ENCODE measurements at regions not wholly inside any gene's neighbourhood (a gene's known extent, or its start where the extent isn't known, plus 50 kb on each side); places are given as distances from the start of the nearest gene placed in this dataset.
A peak's percentile ranks its signal among the peaks of the same experiment; 100 is the strongest.

DNA sequence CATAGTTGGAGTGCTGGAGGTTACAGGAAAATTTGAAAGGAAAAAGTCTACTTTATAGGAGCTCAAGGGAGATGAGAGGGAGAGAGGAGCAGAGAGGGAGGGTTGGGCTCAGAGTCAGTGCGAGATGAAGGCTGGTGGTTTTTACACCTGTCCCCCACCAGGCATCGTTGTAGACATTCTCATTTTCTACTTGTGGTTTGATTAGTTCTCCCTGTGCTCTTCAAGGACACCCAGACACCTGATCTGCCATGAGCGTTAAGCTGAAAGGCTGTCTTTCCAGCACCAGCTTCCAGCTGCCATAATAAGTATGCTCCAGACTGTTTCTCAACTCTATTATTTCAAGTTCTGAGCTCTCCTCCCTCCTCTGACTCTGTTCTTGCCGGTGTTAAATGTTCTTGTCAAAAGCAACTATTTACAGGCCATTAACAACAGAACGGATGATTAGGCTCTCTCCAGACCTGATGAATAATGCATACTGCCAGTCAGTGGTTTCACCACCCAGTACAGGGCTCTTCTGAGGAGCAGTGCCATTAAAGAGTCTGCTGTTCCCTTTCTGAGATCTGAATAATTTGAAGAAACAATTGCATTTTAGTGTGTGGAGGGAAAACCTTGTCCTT, 514.6 kb upstream of the MCTP2 start:
- Histone ChIP-seq H3K9me3 (replicated peaks; ENCODE audit: control insufficient read depth, low read depth, low read length) (no peaks in the 10 kb centered on the region), H3K36me3 (ENCODE audit: control insufficient read depth, insufficient read depth, low read length) (no peaks in the 10 kb centered on the region), H3K4me3 (ENCODE audit: low read length) (no peak overlapping the region), H3K27me3 (ENCODE audit: control insufficient read depth, insufficient read depth, low read length) (no peaks in the 10 kb centered on the region), H3K27ac (ENCODE audit: low read length) (no peak overlapping the region), H3K4me1 (ENCODE audit: control insufficient read depth, insufficient read depth, low read length) (no peaks in the 10 kb centered on the region)
- DNase-seq = no peak
- WGBS (ENCODE audit: insufficient coverage) = 64% methylated on average over 2 of the region's 5 CpGs

- WGBS (ENCODE audit: insufficient coverage) = 80% methylated on average over 1 of the region's 1 CpG
- Histone ChIP-seq H3K4me1 (ENCODE audit: control insufficient read depth, insufficient read depth, low read length) (peaks cover 13% of the 10 kb centered on the region), H3K4me3 (ENCODE audit: low read length) (no peak overlapping the region)
Measured at GRCh38 chr15:93709708-93710107, 521.7 kb upstream of the MCTP2 start.

DNA sequence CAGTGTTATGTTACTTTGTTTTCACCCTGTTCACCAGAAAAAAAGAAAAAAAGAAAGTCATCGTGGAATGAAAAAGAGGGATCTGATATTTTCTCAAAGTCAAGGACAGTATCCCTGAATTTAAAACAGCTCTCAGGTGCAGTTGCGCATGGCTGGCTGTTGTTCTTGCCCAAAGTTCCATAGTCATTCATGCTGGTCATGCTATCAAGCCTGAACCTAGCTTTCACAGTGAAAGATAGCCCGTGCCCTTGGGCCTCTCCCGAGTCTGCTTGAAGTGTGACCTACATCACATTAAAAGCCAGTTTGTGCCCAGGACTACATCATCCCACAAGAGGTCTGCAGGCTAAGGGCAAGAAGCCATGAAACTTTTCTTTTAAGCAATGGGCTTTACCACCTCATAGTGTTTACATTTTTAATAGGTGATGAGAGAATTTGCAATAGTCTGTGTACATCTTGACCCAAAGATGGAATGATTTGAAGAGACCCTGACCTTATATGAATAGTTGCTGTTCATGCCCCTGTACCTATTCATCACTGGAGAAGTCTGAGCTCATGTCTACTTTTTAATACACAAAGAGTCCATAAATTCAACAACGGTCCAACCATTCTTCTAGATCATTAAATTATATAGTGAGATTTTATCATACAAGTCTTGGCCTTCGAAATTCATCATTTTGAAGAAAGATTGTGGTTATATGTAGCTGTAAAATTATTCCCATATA, 522.5 kb upstream of the MCTP2 start:
- peaks cover 13% of the 10 kb centered on the region for H3K4me1 ChIP-seq (ENCODE audit: control insufficient read depth, insufficient read depth, low read length)
- H3K27me3 ChIP-seq (ENCODE audit: control insufficient read depth, insufficient read depth, low read length) = no peaks in the 10 kb centered on the region
- WGBS (ENCODE audit: insufficient coverage) = 80% methylated on average over 2 of the region's 6 CpGs
- H3K36me3 ChIP-seq (ENCODE audit: control insufficient read depth, insufficient read depth, low read length) = no peaks in the 10 kb centered on the region
- no peak for DNase-seq
- no peaks in the 10 kb centered on the region for H3K9me3 ChIP-seq (replicated peaks; ENCODE audit: control insufficient read depth, low read depth, low read length)
- H3K4me3 ChIP-seq (ENCODE audit: low read length) = no peak overlapping the region
- no peak overlapping the region for H3K27ac ChIP-seq (ENCODE audit: low read length)

More at GRCh38 chr15:93709708-93710107, 521.7 kb upstream of the MCTP2 start:
- Histone ChIP-seq H3K36me3 (ENCODE audit: control insufficient read depth, insufficient read depth, low read length) (no peaks in the 10 kb centered on the region), H3K27me3 (ENCODE audit: control insufficient read depth, insufficient read depth, low read length) (no peaks in the 10 kb centered on the region), H3K27ac (ENCODE audit: low read length) (no peak overlapping the region), H3K9me3 (replicated peaks; ENCODE audit: control insufficient read depth, low read depth, low read length) (no peaks in the 10 kb centered on the region)
- DNase-seq = no peak

GRCh38 chr15:93707751-93708150, 523.6 kb upstream of the MCTP2 start:
- WGBS (ENCODE audit: insufficient coverage) = no CpG with 5 or more reads among the region's 5 CpGs
- Histone ChIP-seq H3K4me3 (ENCODE audit: low read length) (no peak overlapping the region), H3K27ac (ENCODE audit: low read length) (peak overlapping the region; percentile 48), H3K36me3 (ENCODE audit: control insufficient read depth, insufficient read depth, low read length) (no peaks in the 10 kb centered on the region), H3K4me1 (ENCODE audit: control insufficient read depth, insufficient read depth, low read length) (peaks cover 13% of the 10 kb centered on the region), H3K27me3 (ENCODE audit: control insufficient read depth, insufficient read depth, low read length) (no peaks in the 10 kb centered on the region), H3K9me3 (replicated peaks; ENCODE audit: control insufficient read depth, low read depth, low read length) (no peaks in the 10 kb centered on the region)
- peak; percentile 70 for DNase-seq

DNA sequence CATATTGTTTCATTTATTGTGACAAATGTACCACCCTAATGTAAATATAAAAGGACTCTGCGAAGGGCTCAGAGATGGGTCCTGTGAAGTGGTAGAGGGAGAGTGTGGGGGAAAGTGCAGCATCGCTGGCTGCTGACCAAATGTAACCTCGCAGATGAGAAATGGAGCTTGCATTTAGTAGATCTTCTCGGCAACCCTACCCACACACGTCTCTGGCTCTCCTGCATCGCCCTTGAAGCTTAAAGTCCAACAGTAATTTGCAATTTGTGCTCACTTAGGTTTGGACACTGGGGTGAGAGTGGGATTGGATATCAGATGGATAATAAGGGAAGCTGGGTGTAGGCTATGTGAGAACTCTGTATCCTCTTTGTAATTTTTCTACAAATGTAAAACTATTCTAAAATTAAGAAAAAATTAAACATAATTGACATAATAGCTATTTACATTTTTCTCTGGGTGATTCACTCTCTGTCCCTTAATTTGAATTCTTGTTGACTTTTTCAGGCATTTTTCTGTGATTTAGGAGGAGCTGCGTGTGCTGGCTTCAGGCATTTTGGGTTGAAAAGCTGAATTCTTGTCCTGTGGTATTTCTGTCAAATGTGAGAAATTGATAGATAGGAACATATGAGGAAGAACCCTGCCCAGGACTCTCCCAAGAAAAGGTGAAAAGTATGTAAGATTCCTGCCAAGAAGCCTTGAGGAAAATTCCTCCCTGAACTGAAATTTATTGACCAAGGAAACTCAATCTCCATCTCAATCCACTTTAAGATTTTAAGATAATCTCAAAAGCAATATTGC, 524.7 kb upstream of the MCTP2 start:
- no peaks in the 10 kb centered on the region for H3K9me3 ChIP-seq (replicated peaks; ENCODE audit: control insufficient read depth, low read depth, low read length)
- H3K27ac ChIP-seq (ENCODE audit: low read length) = peak overlapping the region; percentile 77
- WGBS (ENCODE audit: insufficient coverage) = 40% methylated on average over 1 of the region's 7 CpGs
- peaks cover 13% of the 10 kb centered on the region for H3K4me1 ChIP-seq (ENCODE audit: control insufficient read depth, insufficient read depth, low read length)
- H3K27me3 ChIP-seq (ENCODE audit: control insufficient read depth, insufficient read depth, low read length) = no peaks in the 10 kb centered on the region
- no peak overlapping the region for H3K4me3 ChIP-seq (ENCODE audit: low read length)
- peak; percentile 78 for DNase-seq
- no peaks in the 10 kb centered on the region for H3K36me3 ChIP-seq (ENCODE audit: control insufficient read depth, insufficient read depth, low read length)

- H3K27ac ChIP-seq (ENCODE audit: low read length) = peak overlapping the region; percentile 77
- H3K4me3 ChIP-seq (ENCODE audit: low read length) = no peak overlapping the region
- H3K36me3 ChIP-seq (ENCODE audit: control insufficient read depth, insufficient read depth, low read length) = no peaks in the 10 kb centered on the region
- WGBS (ENCODE audit: insufficient coverage) = 43% methylated on average over 1 of the region's 7 CpGs
- H3K27me3 ChIP-seq (ENCODE audit: control insufficient read depth, insufficient read depth, low read length) = no peaks in the 10 kb centered on the region
- peaks cover 13% of the 10 kb centered on the region for H3K4me1 ChIP-seq (ENCODE audit: control insufficient read depth, insufficient read depth, low read length)
- DNase-seq = peak; percentile 62
- no peaks in the 10 kb centered on the region for H3K9me3 ChIP-seq (replicated peaks; ENCODE audit: control insufficient read depth, low read depth, low read length)
Measured at GRCh38 chr15:93705753-93706455, 525.5 kb upstream of the MCTP2 start.

DNA sequence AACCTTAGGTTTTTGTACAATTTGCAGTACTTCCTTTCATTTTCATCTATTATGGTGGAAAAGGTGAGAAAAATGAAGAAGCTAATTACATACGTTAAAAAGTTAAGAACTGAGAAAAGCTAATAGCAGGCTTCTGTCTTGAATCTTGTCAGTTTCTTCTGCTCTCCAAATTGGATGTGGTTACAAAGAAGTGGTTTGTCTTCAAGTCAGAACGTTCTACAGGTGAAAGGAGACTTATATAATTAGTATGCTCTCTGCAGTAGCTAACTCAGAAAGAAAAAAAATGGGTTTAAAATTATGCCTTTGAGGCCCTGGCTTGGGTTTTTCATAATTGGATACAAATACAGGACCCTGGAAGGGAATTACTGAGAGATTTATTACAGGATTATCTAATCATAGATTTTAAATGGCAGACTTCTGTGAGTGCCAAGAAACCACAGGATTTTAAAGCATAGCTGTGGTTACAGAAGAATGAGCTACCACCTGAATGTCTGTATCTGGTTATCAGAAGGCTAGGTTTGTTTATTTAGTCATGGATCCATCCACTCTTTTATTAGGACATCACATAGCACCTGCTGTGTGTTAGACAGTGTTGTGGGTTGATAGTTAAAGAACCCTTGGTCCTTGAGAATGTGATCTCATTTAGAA, 528.1 kb upstream of the MCTP2 start:
- Histone ChIP-seq H3K27me3 (ENCODE audit: control insufficient read depth, insufficient read depth, low read length) (no peaks in the 10 kb centered on the region), H3K4me1 (ENCODE audit: control insufficient read depth, insufficient read depth, low read length) (peaks cover 11% of the 10 kb centered on the region), H3K27ac (ENCODE audit: low read length) (no peak overlapping the region), H3K4me3 (ENCODE audit: low read length) (no peak overlapping the region), H3K9me3 (replicated peaks; ENCODE audit: control insufficient read depth, low read depth, low read length) (no peaks in the 10 kb centered on the region), H3K36me3 (ENCODE audit: control insufficient read depth, insufficient read depth, low read length) (no peaks in the 10 kb centered on the region)
- DNase-seq = no peak
- WGBS (ENCODE audit: insufficient coverage) = no CpG with 5 or more reads among the region's 2 CpGs

- peaks cover 8% of the 10 kb centered on the region for H3K9me3 ChIP-seq (replicated peaks; ENCODE audit: control insufficient read depth, low read depth, low read length)
- no peaks in the 10 kb centered on the region for H3K27me3 ChIP-seq (ENCODE audit: control insufficient read depth, insufficient read depth, low read length)
- WGBS (ENCODE audit: insufficient coverage) = no CpG with 5 or more reads among the region's 1 CpG
- no peaks in the 10 kb centered on the region for H3K36me3 ChIP-seq (ENCODE audit: control insufficient read depth, insufficient read depth, low read length)
- no peak overlapping the region for H3K4me3 ChIP-seq (ENCODE audit: low read length)
- no peak overlapping the region for H3K27ac ChIP-seq (ENCODE audit: low read length)
- no peaks in the 10 kb centered on the region for H3K4me1 ChIP-seq (ENCODE audit: control insufficient read depth, insufficient read depth, low read length)
- peak; percentile 66 for DNase-seq
Measured at GRCh38 chr15:93700051-93700450, 531.3 kb upstream of the MCTP2 start.

DNA sequence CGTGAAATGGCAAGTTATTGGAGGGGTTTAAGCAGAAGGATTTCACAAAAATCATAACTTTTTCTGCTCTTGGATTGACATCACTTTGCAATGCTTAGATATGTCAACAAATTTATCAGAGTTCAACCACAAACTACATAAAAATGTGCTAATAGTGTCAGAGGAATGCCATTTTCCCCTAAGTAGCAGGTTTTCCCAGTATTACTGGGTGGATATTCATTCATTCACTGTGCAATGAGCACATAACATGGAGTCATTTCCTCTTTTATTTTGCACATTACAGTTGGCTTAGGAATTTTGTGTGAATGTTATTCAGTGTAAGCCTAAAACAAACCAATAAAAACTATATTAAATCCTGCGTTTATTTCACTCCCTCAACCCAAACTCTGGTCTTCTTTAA, 537.3 kb upstream of the MCTP2 start:
- Histone ChIP-seq H3K27me3 (ENCODE audit: control insufficient read depth, insufficient read depth, low read length) (no peaks in the 10 kb centered on the region), H3K4me3 (ENCODE audit: low read length) (no peak overlapping the region), H3K9me3 (replicated peaks; ENCODE audit: control insufficient read depth, low read depth, low read length) (peaks cover 8% of the 10 kb centered on the region), H3K4me1 (ENCODE audit: control insufficient read depth, insufficient read depth, low read length) (no peaks in the 10 kb centered on the region), H3K27ac (ENCODE audit: low read length) (no peak overlapping the region), H3K36me3 (ENCODE audit: control insufficient read depth, insufficient read depth, low read length) (no peaks in the 10 kb centered on the region)
- no CpG with 5 or more reads among the region's 2 CpGs for WGBS (ENCODE audit: insufficient coverage)
- DNase-seq = peak; percentile 23

Data from muscle of leg (tissue), 3 donors.